HG03159 (cell line): ENCODE measurements at regions not wholly inside any gene's neighbourhood (a gene's known extent, or its start where the extent isn't known, plus 50 kb on each side); places are given as distances from the start of the nearest gene placed in this dataset.
A peak's percentile ranks its signal among the peaks of the same experiment; 100 is the strongest.

Experiments used
- ATAC-seq: cut with Tn5 transposase; IDR thresholded peaks from one replicate; pipeline ENCODE4 v1.9.1; 2021; ENCODE audit warnings: mild to moderate bottlenecking, moderate library complexity; ENCODE audit not compliant: unreplicated experiment

DNA sequence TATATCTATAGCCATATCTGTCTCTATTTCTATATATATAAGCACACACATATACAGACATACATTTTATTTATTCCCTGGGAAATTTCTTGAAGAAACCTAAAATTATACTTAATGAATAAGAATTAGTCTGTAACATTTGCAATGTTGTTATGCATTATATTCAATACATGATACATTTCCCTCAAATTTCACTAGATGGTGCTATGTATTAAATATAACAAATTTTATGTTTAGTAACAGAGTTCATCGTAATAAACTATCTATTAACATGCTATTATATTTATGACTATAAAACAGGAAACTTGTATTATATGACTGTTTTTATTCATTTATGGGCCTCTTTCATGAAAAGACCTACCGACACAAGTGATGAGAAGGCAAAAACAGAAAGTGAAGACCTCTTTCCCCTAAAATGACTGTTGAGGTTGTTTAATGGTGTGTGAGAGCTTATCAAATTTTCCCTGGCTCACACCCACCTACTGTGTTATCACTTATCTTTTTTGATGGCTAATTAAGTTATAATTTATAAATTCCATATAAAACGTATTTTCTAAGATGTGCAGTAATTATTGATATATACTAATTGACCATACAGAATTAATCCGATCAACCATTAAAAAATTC, 881.9 kb downstream of the SLITRK6 start:
- no peak for ATAC-seq

GRCh38 chr13:84912720-84913119, 886.5 kb downstream of the SLITRK6 start:
- ATAC-seq, result no peak

- no peak for ATAC-seq
Measured at GRCh38 chr13:84910423-84910822, 888.8 kb downstream of the SLITRK6 start.

- ATAC-seq, result no peak
Measured at GRCh38 chr13:84903391-84903790, 895.8 kb downstream of the SLITRK6 start.

DNA sequence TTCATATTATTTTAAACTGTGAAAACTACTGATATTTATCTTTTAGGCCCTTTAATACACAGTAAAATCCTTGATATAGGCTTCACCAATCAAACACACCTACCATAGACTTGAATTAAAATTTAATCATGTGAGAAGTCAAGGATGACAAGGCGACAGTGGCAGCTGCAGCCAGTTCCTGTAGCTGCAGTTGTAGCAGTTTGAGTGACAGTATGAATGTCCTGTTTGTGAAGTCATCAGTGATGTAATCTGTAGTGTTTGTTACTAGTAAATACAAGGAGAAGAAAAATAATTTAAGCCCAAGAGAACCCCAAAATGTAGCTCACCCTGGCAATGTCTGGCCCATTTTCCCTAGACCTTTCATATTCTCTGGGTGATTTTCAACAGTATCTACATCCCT, 897.0 kb downstream of the SLITRK6 start:
- no peak for ATAC-seq

DNA sequence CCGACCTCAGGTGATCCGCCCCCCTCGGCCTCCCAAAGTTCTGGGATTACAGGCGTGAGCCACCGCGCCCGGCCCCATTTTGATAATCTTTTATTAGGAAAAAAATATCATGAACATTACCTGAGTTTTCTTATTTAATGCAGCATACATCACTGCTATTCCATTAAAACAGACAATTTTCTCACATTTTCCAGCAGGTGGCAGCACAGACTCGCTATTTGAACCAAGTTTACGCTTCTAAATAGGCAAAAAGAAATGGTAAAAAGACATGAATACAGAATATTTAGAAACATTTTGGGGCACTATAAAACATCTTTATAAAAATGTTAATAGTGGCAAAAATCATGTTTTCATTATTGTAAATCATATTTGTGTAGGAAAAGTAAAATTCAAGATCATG, 903.1 kb downstream of the SLITRK6 start:
- peak; percentile 60 for ATAC-seq

- ATAC-seq, result no peak
Measured at GRCh38 chr13:84894749-84895148, 904.5 kb downstream of the SLITRK6 start.

DNA sequence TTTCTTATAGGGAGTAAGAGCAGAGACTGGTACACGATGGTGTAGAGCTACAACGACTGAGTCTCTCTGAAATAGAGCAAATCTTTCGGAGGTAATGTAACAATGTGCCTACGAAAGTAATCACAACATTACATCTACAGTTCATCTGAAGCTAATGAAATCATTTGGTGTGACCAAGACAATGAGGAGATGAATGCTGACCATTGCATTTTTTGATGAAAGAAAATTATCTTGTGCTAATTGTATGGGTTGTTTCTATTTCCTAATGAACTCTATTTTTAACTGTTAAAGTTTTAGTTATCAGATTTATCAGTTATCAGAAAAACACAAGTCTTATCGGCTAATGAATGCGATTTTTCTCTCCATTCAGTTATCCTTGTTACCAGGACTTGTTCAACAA, 913.4 kb downstream of the SLITRK6 start:
- ATAC-seq, result no peak

DNA sequence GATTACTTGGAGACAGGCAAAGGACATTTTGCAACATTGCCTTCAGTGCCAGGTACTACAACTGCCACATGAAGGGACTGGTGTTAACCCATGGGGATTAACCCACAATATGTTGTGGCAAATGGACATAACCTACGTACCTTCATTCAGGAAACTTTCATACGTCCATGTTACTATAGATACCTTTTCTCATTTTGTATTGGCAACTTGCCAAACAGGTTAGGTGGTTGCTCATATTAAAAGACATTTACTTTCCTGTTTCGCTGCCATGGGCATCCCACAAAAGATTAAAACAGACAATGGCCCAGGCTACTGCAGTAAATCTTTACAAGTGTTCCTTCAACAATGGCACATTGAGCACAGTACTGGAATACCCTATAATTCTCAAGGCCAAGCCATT, 925.3 kb downstream of the SLITRK6 start:
- ATAC-seq, result no peak

DNA sequence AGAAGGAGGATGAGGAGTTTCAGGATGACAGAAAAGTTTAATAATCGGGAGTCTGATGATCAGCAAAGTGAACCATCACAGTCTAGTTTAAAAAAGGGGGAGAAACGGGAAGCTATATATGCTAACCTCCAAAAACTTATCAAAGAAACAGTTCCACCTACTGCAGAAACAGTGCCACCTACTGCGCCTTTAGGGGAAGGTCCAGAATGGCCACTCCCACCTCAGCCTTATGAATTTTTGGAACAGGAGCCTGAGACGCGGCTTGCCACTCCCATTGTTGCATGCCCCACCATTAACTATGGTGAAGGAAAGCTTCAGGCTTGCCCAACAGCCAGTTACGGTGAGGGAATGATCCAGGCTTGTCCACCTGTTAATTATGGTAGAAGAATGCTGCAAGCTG, 929.0 kb downstream of the SLITRK6 start:
- no peak for ATAC-seq

DNA sequence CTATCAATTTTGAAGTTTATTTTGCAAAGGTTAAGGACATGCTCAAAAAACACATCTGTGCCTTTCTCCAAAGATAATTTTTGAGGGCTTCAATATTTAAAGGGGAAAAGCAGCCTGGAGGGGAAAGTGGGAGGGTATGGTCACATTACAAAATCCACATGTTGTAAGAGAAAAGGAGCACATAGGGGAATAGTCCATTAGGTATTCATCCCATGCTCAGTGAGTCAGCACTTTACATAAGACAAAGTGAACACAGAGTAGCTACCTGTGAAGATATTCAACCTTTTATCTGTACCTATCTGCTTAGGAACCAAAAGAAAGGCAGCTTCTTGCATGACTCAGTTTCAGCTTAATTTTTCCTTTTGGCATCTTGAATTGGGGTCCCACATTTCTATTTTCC, 932.0 kb downstream of the SLITRK6 start:
- no peak for ATAC-seq

GRCh38 chr13:84865783-84866221, 933.4 kb downstream of the SLITRK6 start:
- ATAC-seq, result no peak

GRCh38 chr13:84864341-84864740, 934.9 kb downstream of the SLITRK6 start:
- no peak for ATAC-seq

- ATAC-seq, result no peak
Measured at GRCh38 chr13:84847107-84847506, 952.1 kb downstream of the SLITRK6 start.

DNA sequence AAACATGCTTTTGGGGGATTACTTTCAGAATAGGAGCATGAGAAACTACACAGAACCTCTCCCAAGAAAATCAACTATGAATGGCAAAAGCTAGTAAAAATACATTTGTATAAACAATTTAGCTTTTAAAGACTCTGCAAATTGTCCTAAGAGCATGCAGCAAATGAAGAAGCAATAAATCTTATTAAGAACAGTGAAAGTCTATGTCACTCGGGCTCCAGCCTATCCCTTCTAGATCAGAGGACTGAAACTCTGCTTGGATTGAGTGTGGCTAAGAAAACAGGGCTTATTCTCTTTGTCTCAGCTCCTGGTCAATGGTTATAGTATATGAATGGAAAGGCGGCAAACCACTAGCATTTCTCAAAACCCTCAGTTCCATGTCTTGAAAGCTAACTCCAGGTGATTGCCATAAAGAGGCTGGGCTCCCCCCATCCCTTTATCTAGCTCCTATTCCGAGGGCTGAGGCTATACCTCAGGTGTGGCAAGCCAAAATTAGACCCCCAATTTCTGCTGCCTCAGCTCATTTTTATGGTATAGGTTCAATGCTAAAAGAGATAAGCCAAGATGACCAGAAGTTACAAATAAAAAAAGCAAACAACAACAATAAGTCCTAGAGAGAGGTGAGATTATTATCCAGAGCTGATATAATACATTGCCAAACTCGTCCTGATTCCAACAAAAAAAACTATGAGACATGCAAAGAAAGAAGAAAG, 953.2 kb downstream of the SLITRK6 start:
- no peak for ATAC-seq

GRCh38 chr13:84844473-84844872, 954.7 kb downstream of the SLITRK6 start:
- ATAC-seq, result no peak

DNA sequence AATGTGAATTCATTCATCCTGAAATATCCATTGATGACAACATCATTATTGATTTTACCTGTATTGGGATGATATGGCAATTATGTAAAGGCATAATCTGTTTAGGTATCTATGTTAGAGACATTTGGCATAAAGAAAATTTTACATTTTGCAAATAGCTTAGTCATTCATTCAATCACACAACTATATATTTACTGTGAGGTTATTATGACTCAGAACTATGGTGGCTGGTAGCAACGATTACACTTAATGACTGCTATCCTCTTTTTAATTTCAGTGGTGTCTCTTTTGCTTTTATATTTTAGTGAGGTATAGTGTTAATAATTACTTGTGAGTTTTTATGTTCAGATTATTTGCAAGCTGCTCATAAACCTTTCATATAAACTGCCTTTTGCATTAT, 955.9 kb downstream of the SLITRK6 start:
- ATAC-seq, result no peak

- ATAC-seq, result no peak
Measured at GRCh38 chr13:84834201-84834600, 951.9 kb upstream of the SLITRK1 start.

DNA sequence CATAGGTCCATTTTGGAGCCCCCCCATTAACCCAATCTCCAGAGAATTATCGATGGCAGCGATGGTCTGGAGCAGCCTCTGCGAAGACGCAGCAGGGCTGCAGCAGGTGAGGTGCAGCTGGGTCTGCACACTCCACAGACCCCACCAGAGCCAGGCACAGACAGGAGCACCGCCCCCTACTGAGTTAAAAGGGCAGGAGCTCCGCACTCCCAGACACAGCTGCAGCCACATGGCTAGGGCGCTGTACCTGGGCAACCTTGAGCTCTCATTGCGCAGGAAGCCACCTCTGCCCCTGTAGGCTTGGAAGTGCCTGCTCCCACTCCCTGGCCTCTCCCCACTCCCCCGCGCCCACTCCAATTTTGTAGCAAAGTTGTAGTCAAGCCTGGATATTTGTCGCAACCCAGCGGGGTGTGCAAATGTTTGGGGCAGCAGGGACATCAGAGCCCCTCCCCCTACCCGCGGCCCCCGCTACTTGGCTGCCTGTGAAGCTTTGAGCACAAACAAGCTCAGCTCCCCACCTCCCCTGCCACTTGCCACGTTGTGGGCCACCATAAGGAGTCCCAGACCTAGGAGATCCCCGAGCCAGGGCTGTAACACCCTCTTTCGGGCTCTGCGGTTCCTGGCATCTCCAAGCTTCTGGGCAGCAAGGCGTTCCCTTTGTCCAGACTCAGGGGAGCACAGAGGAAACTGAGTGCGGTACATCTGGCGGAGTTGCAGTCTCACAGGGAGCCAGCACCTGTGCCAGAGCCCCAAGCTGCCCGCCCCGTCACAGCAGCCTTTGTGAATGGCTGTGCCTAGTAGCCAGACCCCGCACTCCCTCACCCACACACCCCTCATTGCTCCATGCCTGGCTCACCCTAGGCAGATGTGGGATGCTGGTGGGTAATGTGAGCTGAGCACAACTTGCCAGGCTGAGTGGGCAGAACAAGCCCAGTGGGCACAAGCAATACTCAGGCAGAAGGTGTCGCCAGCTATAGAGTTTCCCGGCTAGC, 949.7 kb upstream of the SLITRK1 start:
- ATAC-seq, result no peak

- ATAC-seq, result no peak
Measured at GRCh38 chr13:84823528-84823927, 941.3 kb upstream of the SLITRK1 start.

GRCh38 chr13:84821261-84821660, 939.0 kb upstream of the SLITRK1 start:
- ATAC-seq, result no peak
